ENCODE measurements at regions not wholly inside any gene's neighbourhood (a gene's known extent, or its start where the extent isn't known, plus 50 kb on each side); places are given as distances from the start of the nearest gene placed in this dataset.
"Not testable (repeated sequence)": the region's sequence is repeated elsewhere in the genome, so short reads cannot be mapped to it uniquely, and the experiment has no call there.

DNA sequence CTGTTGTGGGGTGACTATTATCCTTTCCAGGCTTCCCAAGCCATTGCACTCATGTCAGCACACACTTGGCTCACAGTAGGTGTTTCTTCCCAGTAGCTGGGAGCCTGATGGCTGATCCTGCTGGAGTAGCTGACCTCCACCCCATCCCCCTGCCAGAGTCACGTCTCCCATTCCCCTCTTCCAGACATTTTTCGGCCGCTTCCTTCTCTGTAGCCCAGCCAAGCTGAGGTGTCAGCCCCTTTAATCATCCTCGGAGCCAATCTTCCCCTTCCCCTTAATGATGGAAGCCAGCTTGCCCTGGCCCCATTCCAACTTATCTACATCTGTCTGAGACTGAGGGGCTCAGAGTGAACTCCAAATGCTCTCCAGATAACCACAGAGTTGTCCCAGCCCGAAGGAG is 550.7 kb downstream of the MN1 start:
- DNase-seq (ENCODE audit: low spot score), result no peak

DNA sequence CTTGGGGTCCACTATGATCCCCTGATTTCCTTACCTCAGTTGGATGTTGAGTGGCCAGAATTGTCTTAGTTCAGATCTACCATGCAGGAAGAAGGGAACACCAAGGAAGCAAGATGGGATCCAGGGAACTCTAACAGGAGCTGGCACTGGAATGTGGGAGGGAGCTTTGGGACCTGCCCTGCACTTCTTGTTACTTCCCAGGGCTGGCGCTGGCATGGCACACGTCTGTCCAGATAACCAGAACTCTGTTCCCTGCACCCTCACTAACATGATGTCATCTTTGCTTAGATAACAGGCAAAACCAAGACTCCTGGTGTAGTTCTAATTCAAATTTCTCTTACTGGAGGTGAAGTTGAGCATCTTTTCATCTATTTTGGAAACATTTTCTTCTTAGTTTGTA is 550.0 kb downstream of the MN1 start:
- DNase-seq (ENCODE audit: low spot score), result no peak

DNA sequence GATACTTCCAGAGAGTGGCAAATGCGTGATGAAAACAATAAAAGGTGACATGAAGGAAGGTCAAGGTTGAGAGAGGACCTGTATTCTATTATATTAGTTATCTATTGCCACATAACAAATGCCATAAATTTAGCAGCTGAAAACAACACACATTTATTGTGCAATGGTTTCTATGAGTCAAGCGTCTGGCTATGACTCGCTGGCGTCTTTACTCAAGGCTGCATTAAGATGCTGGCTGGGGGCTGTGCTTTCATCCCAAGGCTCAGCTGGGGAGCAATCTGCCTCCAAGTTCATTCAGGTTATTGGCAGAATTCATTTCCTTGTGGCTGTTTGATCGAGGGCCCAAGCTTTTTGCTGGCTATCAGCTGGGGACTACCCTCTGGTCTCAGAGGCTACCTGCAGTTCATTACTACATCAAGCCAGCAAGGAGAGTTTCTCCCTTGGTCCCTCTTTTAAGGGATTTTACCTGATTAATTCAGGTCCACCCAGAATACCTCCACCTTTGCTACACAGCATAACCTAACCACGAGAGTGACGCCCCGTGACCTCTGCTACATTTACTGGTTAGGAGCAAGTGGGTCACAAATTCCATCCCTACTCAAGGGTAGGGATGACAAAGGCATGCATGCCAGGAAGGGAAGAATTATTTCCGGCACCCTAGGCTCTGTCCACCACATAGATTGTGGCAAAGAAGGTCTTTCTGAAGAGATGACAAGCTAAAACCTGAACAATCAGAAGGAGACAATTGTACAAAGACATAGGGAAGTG is 549.1 kb downstream of the MN1 start:
- peak; percentile 79 for DNase-seq (ENCODE audit: low spot score)

DNA sequence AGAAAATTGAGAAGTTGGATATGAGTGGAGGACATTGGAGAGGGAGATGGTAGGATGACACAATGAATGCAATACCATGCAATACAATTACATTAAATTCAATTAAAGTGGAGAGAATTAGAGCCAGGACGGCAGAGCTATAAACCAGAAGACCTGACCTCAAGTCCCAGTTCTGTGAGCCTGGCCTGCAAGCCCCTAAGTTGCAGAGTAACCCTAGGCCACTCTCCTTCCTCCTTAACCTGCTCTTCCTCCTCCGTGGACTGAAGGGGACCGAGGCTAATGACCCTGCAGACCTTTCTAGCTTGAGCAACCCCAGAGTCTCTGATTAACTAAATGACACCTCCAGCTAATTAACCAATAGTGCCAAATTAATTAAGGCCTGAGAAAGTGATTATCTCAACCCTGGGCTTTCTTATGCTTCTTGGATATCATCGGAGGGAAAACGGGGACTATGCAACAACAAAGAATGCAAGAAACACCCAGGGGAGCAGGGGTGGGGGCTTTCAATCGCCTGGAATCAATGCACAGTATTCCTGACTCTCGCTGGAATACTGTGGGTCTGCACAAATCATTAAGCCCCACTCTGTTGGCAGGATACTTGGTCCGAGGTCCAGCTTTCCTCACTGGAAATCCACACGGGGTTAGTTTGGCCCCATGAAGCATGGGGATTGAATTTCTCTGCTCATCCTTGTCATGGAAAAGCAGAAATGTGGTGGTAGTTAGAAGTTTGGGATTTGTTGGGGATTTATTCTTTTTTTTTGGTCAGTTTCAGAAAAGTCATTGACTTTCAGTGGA is 548.3 kb downstream of the MN1 start:
- no peak for DNase-seq (ENCODE audit: low spot score)

DNA sequence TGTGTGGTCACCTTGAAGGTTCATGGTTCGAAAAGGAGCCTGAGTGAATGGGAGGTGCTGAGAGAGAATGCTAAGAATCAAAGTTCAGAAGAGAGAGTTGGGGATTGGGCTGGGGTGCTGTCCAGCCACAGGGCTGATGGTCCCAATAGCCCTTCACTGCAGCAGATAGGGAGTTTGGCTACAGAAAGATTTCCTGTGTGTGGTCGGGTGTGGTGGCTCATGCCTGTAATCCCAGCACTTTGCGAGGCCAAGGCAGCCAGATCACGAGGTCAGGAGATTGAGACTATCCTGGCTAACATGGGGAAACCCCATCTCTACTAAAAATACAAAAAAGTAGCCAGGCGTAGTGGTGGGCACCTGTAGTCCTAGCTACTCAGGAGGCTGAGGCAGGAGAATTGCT is 547.5 kb downstream of the MN1 start:
- not testable (repeated sequence) for DNase-seq (ENCODE audit: low spot score)

DNA sequence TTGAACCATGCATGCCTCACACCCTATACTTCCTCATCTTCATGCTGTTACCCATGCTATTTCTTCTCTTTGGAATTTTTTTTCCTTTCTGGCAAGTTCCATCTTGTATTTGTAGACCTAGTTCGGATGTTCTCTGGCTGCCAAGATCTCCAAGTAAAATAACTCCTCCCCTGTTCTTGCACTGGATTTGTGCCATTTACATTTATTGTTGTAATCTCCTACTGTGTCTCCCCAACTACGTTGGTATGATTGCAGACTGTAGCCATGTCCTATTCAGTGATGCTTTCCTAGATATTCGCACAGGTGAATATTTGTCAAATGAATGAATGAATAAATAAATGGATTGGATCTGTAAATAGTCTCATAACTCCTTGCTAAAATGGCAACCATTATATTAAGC is 546.0 kb downstream of the MN1 start:
- DNase-seq (ENCODE audit: low spot score), result no peak

DNA sequence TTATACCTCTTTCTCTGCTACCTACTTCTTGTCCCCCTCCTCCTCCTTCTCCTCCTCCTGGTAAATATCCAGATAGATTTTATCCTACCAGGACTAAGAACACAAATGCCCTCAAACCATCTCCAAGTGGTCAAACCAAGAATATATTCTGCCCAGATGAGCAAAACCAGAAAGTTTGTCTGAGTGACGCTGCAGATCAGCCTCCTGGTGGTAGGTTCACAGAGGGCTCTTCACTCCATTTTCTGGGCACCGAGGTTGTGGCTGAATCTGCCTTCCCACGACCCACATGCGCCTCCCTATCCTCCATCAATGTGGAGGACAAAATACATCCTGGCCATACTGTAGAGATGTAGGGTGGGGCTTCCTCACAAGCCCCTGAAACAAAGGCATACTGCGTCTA is 543.6 kb downstream of the MN1 start:
- no peak for DNase-seq (ENCODE audit: low spot score)

DNA sequence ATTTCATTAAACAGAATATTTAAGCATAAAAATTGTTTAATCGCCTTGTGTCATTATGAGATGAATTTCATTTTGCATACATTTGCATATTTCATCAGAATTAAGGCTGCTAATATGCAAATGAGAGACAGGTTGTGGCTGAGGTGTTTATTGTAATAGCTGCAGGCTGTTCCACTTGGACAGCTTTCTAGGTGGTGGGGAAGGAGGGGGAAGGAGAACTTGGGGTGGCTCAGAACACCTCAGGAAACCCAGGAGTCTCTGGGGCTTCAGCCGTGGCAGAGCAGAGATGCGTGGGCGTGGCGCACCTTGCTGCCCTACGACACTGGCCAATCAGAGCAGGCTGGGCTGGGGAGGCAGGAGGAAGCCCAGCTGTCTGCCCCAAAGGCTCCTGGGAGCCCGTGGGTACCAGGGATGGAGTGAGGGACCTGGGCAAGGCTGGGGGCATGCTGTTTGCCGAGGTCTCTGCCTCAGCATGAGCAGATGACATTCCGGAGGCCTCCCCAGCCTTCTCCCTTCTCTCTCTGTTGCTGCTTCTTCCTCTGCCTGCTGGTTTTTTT is 542.9 kb downstream of the MN1 start:
- no peak for DNase-seq (ENCODE audit: low spot score)

DNA sequence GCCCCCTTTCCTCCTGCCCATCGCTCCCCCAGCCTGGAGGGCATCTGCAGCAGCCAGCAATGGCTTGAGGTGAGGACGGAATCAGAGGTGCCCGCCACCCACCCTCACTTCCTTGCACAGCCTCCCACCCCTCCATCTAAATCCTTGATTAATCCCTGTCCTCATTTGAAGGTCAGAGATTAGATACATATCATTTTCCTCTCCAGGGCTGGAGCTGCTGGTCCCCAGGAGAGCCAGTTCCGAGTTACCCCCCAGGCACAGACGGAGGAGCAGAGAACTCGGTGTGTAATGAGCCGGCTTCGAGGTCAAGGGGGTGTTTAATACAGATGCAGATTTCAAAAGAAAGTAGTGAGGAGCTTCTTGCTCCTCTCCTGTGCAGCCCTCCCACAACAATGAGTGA is 542.1 kb downstream of the MN1 start:
- DNase-seq (ENCODE audit: low spot score), result no peak

DNA sequence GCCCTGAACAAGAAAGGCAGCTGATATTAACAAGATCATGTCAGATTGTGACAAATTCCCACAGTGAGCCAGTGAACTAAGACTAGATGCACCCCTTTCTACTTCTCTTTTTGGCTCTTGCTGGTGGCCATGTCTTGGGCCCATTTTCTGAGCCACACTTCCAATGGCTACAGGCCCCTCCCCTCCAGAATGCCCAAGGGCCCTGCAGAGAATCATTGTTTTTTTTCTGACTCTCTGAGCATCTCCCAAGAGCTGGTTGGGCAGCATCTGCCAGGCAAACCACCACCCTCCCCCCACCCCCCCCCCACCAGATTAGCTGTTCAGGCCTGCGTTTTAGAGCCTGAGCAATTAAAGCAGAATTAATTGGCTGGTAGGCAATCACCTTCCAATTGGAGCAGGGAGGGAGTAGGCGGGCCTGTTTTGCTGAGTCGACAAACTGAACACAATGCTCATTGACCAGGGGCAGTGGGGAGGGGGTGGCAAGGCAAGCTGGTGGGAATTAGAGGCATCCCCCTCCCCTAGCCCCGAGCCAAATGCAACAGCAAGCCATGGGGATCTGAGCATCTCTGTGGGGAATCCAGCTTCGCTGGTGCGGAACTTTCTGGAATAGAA is 541.4 kb downstream of the MN1 start:
- DNase-seq (ENCODE audit: low spot score), result no peak

DNA sequence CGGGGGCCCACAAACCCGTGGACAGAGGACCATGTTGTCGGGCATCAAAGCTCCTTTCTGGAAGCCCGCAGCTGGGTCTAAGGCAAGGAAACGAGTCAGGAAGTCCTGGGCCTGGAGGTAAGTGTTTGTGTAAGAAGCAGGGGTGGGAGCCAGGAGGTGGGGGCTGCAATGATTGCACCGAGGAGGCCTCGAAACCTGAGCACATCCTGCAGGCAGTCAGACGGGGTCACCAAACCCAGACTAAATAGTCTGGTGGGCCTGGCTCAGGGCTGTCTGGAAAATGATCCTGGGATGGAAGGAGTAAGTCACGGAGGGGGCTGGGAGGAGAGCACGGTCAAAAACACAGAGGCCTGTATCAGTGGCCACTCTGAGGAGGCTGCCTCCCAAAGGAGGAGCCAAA is 539.2 kb downstream of the MN1 start:
- DNase-seq (ENCODE audit: low spot score), result no peak

DNA sequence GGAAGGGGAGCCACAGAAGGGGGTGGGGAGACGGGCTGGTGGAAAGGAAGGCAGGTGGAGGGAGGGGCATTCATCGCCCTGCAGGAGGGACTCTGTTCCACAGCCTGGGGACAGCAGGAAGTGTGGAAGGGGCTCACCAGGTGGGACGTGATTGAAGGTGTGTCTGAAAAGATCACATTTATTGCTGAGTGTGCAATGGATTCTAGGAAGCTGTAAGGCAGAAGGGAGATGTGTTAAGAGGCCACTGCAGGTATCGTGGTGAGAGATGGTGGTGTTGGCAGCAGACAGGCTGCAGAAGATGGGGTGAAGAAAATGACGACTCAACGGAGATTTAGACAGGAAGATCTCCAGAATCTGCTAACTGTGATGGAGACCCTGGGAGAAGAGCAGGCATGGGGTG is 537.4 kb downstream of the MN1 start:
- no peak for DNase-seq (ENCODE audit: low spot score)

DNA sequence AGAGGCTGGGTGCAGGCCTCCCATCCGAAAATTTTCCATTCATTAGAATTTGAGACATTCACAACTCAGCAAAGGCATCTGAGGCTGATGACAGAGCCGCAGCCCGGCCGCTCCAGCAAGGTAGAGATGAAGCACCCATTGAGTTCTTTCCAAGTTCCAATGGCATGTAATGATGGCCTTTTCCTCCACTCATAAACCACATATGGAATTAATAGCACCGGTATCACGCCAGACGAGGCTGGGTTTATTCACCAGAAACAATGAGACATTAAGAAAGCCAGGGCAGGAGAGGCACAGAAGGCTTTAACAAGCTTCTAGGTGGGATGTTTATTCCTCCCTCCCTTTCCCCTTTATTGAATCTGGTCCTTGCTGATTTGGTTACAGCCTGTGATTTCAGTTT is 534.4 kb downstream of the MN1 start:
- DNase-seq (ENCODE audit: low spot score), result no peak

DNA sequence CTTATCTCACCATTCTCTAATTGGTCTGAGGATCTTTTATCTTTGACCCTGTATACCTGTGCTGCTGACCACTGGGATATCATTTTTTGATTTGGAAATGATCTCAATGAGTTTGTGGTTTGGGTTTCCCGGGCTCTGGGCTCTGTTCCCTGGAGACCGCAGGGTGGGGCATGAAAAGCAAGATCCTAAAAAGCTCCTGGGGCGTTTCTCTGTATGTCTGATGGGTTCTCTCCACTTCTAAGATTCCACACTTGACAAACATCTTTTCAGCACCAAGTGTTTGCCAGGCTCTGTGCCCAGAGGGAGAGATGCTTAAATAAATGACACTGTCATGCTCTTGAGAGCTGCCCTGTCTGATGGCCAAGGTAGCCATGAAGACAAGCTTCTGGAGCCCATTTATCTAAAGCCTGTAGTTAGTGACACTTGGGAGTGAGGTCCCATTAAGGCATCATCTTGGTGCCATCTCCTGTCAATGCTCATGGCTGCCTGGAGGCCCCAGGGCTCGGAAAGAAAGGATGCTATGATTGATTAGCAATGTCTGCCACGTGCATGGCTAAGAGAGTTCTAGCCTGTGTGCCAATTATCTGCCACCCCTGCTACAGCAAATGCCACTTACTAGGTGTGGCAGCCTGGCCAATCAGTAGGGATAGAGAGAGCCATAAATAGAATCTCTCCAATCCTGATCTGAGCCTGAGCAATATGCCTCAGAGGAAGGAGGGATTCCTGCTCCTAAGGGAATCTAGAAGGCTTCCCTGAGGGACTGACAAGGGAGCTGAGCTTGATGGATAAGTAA is 531.6 kb downstream of the MN1 start:
- DNase-seq (ENCODE audit: low spot score), result no peak

DNA sequence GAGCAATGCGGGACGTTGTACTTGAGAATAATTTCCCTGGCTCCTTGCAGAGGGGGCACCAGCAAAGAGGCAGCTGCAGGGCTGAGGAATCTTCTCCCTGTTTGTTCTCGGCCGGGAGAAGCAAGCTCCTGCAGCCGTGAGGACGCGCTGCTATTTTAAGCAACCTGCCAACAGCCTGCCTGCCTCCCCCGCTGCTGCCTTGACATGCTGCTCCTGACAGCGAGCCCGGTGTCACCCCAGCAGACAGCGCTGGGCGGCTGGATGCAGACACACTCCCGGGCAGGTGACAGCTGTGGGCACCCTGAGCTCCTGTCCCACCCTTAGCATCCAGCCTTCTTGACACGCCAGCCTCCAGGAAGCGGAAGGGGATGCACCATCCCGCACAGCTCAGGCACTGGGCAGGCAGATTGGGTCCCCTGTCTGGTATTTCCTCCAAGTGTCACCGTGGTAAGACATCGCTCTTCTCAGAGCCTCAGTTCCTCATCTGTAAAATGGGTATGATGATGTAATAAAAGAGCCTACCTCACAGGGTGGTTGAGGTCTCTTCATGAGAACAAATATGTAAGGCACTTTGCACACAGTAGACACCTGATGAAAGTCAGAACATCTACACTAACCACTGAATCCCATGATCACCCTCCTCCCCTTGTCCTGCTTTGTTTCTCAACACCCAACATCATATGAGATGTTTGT is 530.6 kb downstream of the MN1 start:
- DNase-seq (ENCODE audit: low spot score), result no peak

DNA sequence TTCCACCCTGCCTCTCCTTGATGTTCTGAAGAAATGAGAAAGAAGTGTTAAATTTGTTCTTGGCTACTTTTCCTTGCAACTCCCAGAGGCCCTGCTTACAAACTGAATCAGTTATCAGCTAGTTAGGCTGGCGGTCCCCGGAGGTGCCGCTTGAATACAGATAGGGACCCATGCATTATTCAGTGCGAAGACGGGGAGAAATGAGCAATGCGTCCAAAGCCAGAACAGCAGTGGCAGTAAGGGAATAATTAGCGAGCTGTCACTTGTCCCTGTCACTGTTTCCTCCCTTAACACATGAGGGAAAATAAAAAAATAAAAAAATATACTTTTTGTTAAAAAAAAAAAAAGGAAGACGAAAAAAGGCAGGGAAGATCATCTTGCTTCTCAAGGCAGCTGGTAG is 528.1 kb downstream of the MN1 start:
- DNase-seq (ENCODE audit: low spot score), result no peak

DNA sequence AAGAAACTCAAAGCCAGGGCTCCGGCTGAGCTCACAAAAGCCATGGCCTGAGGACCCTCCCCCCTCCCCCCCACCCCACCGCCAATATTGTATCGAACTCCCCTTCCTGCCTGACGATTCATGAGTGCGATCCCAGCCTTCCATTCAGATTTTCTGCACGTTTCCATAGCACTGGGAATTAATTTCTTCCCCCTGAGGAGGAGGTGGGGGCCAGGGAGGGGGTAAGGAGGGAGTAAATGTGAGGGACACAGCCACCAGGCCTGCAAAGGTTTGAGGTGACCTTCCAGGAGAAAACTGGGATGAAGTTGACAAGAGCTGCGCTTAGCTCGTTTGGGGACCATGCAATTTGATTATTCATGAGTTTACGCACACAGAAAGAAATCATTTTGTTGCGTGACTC is 527.7 kb downstream of the MN1 start:
- no peak for DNase-seq (ENCODE audit: low spot score)

DNA sequence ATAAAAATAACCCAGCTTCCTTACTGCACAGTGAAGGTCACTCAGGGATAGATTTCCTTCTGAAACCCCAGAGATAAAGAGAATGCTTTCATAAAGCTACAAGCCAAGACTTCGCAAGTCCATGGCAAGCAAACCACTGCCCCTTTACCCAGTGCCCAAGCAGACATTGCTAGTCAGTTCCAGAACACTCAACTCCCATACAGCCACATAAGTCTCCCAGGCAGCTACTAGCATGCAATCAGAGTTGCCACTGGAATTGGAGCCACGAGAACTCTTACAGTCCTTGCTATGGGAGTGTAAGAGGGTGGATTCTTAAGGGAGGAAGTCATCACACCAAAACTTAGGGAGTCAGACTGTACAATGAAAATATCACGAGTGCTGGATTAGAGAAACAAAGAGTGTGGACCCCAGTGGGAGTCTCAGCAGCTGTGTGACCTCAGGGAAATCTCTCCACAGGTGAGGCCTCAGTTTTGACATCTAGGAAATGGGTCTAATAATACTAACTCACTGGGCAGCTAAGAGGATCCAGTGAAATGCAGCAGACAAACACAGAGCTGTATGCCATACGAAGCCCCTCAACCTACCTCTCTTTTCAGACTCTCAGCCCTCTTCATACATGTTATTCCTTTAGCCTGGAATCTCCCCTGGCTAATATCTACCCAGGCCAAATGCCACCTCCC is 526.6 kb downstream of the MN1 start:
- no peak for DNase-seq (ENCODE audit: low spot score)

DNA sequence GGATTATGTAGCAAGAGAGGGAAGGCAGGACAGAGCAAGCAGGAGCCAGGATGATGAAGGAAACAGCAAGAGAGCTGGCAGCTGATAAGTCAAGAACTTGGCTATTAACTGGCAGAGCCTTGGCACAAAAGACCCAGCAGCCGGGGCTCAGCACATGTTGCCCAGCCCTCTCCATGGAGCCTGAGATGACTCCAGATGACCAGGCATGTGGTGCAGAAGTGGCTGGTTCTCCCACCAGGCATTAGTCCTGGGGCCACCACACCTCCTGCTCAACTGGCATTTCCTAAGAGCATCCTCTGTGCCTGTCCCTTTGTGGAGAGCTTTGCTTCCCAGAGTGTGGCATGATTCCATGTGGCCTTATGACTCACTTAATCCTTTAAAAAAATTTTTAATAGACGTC is 522.6 kb downstream of the MN1 start:
- DNase-seq (ENCODE audit: low spot score), result no peak

DNA sequence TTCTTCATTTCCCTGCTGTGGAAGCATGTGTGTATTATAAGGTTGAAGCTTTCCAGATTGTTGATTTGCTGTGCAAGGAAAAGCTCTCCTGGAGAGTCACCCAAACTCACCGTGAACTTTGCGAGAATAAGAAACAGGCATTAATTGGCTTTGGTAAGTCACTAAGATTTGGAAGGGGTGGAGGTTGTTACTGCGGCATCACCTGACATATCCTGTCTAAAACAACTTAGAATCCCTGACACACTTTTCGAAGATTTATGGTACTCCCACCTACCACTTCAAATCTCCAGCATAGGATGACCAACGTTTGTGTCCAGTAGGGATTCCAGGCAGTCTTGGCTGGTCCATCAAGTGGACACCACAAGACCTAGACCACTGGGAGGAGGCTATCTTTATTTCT is 518.3 kb downstream of the MN1 start:
- DNase-seq (ENCODE audit: low spot score), result no peak

DNA sequence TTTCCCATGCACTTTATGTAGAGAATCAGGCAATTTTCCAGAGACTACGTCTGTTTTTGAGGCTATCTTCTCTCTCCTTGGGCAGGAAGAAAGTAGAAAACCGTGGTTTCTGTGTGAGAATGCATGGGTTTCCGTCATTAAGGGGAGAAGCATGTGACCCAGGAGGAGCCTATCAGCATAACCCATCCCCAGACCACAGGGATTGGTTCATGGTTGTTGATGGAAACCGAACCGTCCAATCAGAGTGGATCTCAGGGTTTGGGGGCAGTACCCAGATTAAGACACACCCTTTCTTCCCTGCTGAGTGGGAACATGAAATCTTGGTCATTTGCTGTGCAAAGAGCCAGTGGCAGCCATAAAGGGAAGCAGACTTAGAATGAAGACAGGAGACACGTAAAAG is 517.8 kb downstream of the MN1 start:
- DNase-seq (ENCODE audit: low spot score), result no peak
